Sigmoid colon (tissue), 4 donors: ENCODE measurements at regions not wholly inside any gene's neighbourhood (a gene's known extent, or its start where the extent isn't known, plus 50 kb on each side); places are given as distances from the start of the nearest gene placed in this dataset.

Experiments
- EP300 ChIP-seq, 4 donors: sonication (generic); formaldehyde crosslinking; IDR thresholded peaks; one replicate each; pipeline ENCODE4 v1.6.1; 2017; ENCODE audit warnings: antibody characterized with exemption in 4 of 4
- POLR2A ChIP-seq, 2 donors: fragments of 450-650 bp; IDR thresholded peaks; one replicate each; pipeline ENCODE4 v1.6.1; 2016; ENCODE audit warnings: antibody characterized with exemption in 2 of 2, mild to moderate bottlenecking in 2 of 2, moderate library complexity in 2 of 2
- POLR2AphosphoS5 ChIP-seq, 4 donors: sonication (generic); formaldehyde crosslinking; IDR thresholded peaks; one replicate each; pipeline ENCODE4 v1.6.1; 2017; ENCODE audit warnings: antibody characterized with exemption in 4 of 4
- TF ChIP-seq, protein P1 (sequence below), 4 experiments: fragments of 450-650 bp in 3 of 4; fragments of 200-600 bp in 1 of 4; IDR thresholded peaks; one replicate each; pipeline ENCODE4 v1.5.1; 2016 to 2019; ENCODE audit warnings: antibody characterized with exemption in 4 of 4, mild to moderate bottlenecking in 3 of 4, moderate library complexity in 2 of 4

DNA sequence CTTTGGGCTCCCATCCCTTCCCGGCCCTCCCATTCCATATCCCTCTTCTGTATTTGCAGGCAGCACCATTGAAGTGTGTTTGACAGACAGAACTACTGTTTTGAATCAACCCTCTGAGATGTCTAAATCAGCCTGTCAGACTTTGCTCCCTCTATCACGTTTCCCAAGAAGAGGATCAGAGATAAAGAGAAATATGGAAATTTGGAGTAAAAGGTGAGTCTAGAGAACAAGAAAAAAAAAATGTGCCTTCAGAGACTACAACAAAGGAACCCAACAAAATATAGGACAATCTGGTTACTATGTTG lies 133.4 kb upstream of the NCK2 start:
- TF ChIP-seq, protein P1, sequence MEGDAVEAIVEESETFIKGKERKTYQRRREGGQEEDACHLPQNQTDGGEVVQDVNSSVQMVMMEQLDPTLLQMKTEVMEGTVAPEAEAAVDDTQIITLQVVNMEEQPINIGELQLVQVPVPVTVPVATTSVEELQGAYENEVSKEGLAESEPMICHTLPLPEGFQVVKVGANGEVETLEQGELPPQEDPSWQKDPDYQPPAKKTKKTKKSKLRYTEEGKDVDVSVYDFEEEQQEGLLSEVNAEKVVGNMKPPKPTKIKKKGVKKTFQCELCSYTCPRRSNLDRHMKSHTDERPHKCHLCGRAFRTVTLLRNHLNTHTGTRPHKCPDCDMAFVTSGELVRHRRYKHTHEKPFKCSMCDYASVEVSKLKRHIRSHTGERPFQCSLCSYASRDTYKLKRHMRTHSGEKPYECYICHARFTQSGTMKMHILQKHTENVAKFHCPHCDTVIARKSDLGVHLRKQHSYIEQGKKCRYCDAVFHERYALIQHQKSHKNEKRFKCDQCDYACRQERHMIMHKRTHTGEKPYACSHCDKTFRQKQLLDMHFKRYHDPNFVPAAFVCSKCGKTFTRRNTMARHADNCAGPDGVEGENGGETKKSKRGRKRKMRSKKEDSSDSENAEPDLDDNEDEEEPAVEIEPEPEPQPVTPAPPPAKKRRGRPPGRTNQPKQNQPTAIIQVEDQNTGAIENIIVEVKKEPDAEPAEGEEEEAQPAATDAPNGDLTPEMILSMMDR (IDR thresholded peaks at IDR 0.05): no peak
- no peak for TF ChIP-seq POLR2AphosphoS5 (IDR thresholded peaks at IDR 0.05)
- no peak for TF ChIP-seq EP300 (IDR thresholded peaks at IDR 0.05)
- TF ChIP-seq POLR2A (IDR thresholded peaks at IDR 0.05): no peak
